ENCODE measurements at regions not wholly inside any gene's neighbourhood (a gene's known extent, or its start where the extent isn't known, plus 50 kb on each side); places are given as distances from the start of the nearest gene placed in this dataset.

DNA sequence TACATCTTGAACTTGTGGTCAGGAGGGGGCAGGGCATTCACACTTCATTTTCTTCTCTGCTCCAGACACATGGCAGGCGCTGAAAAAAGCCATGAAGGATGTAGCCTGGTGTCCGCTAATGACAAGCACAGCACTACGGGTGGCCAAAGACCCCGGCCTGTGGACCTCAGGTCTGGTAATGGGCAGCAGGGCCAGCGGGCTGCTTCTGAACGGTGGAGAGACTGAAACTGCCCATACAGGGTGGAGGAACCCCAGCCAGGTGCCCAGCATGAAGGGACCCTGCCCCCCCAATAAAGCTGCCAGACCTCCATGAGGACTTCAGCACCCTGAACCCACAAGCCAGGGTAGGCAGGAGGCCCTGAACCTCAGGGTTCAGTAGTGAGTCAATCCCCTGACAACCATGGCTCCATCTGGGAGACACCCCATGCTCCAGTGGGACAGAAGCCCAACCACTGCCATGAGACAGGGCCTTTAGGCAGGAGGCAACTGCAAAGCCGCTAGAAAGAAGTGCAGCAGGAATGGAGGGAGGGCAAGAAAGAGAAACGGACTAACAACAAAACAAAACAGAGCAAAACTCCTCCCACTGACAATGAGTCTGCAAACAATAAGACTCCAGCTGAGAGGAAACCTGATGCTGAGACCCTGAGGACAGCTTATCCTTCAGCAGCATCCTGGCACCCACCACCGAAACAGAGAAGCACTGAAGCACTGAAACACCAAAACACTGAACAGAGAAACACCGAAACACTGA lies 140.2 kb upstream of the PPP2R2D start:
- DNase-seq, result no peak

- DNase-seq, result no peak
Observed at GRCh38 chr10:131762789-131763696, 137.8 kb upstream of the PPP2R2D start.

GRCh38 chr10:131764929-131765328 lies 135.9 kb upstream of the PPP2R2D start:
- no peak for DNase-seq

DNA sequence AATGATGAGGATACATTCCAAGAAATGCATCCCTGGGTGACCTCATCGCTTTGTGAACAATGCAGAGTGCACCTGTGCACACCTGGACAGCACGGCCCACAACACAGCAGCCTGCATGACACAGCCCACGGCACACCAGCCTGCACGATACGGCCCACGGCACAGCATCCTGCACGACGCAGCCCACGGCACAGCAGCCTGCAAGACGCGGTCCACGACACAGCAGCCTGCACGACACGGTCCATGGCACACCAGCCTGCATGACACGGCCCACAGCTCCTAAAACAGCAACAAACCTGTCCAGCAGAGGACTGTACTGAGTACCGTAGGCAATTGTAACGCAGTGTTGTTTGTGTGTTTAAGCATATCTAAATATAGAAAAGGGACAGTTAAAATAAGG lies 134.7 kb upstream of the PPP2R2D start:
- no peak for DNase-seq

DNA sequence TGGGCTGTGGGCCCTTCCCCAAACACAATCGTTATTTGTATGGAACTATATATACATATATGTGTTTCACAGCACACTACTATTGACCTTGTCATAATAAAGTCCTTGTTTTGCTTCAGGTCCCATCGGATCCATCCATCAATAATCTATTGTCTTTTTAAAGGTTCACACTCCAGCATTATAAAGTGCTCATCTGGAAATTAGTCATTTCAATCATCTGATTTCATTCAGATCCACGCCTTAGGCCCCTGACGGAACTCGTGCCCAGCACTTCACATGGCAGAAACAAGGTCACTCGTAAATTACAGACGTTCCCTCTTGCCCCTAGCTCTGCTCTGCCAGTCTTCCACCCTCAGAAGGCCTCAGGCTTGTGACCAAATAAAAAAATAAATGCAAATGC lies 133.1 kb upstream of the PPP2R2D start:
- DNase-seq, result no peak

GRCh38 chr10:131769571-131770410 lies 131.0 kb upstream of the PPP2R2D start:
- no peak for DNase-seq

DNA sequence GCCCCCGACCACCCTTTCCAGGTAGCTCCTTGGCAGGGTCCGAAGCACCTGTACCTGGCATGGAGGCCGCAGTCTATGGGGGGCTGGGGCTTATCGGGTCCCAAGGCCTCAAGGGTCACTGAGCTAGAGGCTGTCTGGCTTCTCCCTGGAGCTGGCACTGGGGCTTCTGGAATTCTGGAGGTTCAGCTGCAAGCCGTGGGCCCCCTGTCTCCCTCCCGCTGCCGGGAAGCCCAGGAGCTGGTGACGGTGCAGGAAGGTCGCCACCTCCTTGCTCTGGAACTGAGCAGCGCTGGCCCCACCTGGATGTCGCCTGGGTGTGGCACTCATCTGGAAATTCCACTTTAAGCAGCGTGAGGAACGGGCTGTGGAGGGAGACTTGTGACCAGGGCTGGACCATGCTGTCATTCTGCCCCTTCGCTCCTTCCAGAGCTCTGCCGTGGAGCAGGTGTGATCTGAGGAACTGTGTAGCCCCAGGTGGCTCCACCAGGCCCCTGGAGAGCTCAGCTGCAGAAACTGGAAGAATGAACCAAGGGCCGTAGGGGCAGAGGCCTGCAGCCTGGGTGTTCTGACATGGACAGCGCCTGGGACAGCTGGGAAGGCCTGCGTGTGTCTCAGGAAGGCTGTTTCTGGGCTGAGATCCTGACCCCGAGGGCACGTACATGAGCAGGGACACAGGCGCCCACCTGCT lies 129.7 kb upstream of the PPP2R2D start:
- no peak for DNase-seq

DNA sequence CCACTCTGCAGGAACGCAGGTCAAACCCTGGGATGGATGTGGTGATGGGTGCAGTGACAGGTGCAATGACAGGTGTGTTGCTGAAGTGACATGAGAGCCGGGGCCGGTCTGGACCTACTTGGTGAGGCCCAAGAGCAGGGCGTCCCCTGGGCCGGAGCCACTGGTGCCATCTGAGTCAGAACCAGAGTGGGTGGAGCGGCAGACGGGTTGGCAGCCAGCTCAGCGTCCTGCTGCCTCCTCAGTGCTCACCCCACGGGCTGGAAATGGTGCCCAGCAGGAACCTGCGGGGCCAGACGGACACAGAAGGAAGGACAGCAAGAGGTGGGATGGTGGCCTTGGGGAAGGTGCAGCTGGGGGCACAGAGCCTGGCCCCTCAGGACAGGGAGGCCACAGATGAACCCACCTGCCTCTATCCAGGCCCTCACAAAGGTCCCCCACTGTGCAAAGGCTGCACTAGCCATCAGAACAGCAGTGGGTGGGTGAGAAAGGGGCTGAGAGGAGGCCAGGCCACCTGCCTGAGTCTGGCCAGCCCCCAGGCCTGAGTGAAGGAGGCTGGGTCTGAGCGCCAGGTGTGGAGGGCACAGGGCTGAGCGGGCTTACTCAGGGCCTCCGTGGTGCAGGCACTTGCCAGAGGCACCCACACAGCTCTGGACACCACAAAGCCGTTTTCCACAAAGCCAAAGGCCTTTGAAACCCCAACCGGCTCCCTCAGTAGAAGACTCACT lies 129.0 kb upstream of the PPP2R2D start:
- peak; percentile 42 for DNase-seq

- peak; percentile 30 for DNase-seq
Observed at GRCh38 chr10:131772441-131772840, 128.4 kb upstream of the PPP2R2D start.

GRCh38 chr10:131773370-131774343 lies 127.2 kb upstream of the PPP2R2D start:
- peak; percentile 49 for DNase-seq

- peak; percentile 48 for DNase-seq
Observed at GRCh38 chr10:131774681-131775085, 126.1 kb upstream of the PPP2R2D start.

DNA sequence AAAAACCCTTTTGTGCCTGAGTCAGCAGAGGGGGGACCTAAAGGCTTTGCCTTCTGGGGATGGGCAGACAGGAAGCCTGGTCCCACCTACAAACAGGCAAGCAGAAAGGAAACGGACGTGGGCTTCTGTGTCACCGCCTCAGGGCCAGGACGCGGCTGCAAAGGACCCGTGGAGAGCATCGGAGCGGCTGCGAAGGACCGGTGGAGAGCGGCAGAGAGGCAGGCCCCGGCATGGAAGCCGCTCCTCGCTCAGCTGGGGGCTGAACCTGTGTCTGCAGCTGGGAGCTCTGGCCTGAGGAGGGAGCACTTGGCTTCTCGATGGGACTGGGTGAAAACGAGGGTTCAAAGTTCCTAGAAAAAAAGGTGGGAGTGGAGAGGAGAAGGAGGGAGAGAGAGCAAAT lies 125.4 kb upstream of the PPP2R2D start:
- peak; percentile 59 for DNase-seq

GRCh38 chr10:131775833-131776232 lies 125.0 kb upstream of the PPP2R2D start:
- no peak for DNase-seq

GRCh38 chr10:131776496-131776895 lies 124.3 kb upstream of the PPP2R2D start:
- DNase-seq, result peak; percentile 38

GRCh38 chr10:131777162-131777561 lies 123.6 kb upstream of the PPP2R2D start:
- peak; percentile 12 for DNase-seq

DNA sequence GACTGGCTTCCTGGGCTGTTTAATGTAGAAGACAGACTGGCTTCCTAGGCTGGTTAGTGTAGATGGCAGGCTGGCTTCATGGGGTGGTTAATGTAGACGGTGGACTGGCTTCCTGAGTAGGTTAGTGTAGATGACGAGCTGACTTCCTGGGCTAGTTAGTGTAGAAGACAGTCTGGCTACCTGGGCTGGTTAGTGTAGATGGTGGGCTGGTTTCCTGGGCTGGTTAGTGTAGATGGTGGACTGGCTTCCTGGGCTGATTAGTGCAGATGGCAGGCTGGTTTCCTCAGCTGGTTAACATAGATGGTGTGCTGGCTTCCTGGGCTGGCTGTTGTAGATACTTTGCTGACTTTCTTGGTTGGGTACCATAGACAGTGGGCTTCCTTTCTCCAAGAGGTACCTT lies 122.9 kb upstream of the PPP2R2D start:
- no peak for DNase-seq

DNA sequence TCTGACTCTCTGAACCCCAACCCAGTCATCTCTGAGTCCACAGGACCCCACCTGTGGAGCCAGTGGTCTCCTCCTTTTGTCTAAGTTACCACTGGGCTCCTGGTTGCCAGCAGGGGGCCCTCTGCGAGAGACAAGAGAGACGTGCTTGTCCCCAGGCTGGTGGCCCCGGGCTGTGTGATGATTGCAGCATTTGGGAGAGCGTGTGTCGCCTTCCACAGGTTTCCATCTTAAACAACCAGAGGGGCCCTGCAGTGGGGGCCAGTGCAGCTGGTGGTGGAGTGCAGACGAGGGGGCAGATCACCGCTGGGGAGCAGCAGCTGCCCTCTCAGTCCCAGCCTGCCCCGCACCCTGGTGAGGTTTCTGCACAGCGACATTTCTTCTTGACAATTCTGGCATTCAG lies 122.4 kb upstream of the PPP2R2D start:
- peak; percentile 44 for DNase-seq

DNA sequence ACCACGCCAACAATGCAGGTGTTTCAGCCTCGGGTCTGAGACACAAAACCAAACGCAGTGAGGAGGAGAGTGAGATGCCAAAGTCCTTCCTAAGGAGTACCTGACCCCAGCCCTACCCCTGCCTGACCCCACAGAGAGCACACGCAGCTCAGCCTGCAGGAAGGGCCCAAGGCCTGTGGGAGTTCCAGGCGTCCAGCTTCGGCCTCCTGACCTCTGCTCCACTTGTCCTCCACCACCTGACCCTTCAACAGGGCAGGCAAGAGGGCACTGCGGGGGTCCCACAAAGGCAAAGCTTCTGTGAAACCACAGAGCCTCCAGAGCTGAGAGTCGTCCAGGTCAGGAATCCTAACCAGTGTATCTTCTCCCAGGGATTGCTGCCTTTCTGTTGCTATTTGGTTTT lies 122.0 kb upstream of the PPP2R2D start:
- peak; percentile 42 for DNase-seq

DNA sequence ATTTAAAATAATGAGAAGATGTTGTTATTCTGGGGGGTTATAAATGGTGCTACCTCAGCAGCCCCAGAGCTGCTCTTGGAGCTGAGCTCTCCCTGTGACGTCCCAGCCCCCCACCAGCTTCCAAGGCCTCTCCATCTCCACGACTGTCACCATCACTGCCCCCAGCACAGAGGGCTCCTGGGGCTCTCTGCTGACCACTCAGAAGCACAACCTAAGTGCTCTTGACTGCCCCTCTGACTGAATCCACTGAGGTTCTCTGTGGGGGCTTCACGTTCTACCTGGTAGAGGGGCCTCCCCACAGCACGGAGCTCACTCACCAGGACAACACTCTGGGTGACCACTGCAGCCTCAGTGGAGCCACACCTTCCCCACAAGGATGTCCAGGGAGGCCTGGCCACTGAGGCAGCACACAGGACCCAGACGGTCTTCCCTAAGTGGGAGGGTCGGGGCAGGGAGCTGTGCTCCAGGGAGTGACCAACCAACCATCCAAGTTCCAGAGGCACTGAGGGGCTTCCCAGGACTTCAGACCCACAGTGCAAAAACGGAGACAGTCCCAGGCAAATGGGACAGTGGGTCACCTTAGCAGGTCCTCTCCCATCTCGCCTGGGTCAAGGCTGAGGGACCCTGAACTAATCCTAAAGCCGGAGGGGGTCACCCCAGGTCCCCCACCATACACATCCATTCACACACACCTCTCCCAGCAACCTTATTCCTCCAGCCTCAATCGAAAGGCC lies 121.0 kb upstream of the PPP2R2D start:
- peak; percentile 19 for DNase-seq

- peak; percentile 30 for DNase-seq
Observed at GRCh38 chr10:131781076-131781475, 119.7 kb upstream of the PPP2R2D start.
